MV-4-11 (cell line): ENCODE measurements at regions not wholly inside any gene's neighbourhood (a gene's known extent, or its start where the extent isn't known, plus 50 kb on each side); places are given as distances from the start of the nearest gene placed in this dataset.
"Not testable (repeated sequence)": the region's sequence is repeated elsewhere in the genome, so short reads cannot be mapped to it uniquely, and the experiment has no call there.

ENCODE experiments used
- DNase-seq: peaks from one replicate; lab custom pipeline; 2025; lab: John Stamatoyannopoulos, UW

DNA sequence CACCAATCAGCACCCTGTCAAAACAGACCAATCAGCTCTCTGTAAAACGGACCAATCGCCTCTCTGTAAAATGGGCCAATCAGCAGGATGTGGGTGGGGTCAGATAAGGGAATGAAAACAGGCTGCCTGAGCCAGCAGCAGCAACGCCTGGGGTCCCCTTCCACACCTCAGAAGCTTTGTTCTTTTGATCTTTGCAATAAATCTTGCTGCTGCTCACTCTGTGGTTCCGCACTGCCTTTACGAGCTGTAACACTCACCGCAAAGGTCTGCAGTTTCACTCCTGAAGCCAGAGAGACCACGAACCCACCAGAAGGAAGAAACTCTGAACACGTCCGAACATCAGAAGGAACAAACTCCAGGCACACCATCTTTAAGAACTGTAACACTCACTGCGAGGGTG is 251.4 kb downstream of the ZIC4 start:
- DNase-seq, result not testable (repeated sequence)

- DNase-seq, result no peak
Observed at GRCh38 chr3:147153830-147154539, 252.4 kb downstream of the ZIC4 start.

DNA sequence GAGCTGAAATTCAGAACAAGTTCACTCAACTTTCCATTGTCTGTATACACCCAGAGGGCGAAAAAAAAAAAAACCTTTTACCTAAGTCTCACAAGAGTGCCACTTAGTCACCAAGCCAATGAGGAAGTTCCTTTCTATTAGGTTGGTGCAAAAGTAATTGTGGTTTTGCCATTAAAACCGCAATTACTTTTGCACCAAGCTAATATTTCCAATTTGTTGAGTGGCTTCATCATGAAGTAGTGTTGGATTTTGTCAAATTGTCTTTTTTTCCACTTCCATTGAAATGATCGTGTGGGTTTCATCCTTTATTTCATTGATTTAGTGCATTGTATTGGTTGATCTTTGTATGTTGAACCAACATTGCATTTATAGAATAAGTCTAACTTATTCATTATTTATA is 253.9 kb downstream of the ZIC4 start:
- DNase-seq, result no peak

GRCh38 chr3:147141516-147142288 is 264.6 kb downstream of the ZIC4 start:
- no peak for DNase-seq

DNA sequence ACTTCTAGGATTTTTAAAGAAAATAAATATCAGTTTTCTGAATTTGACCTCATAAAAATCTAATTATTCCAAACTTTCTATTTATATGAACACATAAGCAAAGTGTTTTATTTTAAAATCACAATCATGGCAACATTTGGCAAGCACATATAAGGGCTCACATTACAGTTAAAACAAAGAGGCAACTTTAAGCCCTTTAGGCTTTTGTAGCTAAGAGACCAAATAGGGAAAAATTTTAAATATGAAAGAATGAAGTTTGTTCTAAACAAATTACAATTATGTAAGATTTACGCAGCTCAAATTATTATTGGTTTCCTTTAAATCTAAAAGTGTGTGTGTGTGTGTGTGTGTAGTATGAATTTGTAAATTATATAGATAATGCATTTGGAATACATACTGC is 267.0 kb downstream of the ZIC4 start:
- DNase-seq, result no peak

GRCh38 chr3:147132168-147132567 is 274.2 kb downstream of the ZIC4 start:
- DNase-seq, result no peak

- no peak for DNase-seq
Observed at GRCh38 chr3:147130461-147130860, 275.9 kb downstream of the ZIC4 start.

DNA sequence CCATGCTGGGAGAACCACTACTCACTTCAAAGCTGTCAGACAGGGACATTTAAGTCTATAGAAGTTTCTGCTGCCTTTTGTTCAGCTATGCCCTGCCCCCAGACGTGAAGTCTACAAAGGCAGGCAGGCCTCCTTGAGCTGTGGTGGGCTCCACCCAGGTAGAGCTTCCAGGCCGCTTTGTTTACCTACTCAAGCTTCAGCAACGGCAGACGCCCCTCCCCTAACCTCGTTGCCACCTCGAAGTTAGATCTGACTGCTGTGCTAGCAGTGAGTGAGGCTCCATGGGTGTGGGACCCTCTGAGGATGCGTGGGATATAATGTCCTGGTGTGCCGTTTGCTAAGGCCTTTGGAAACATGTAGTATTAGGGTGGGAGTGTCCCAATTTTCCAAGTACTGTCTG is 276.7 kb downstream of the ZIC4 start:
- no peak for DNase-seq

GRCh38 chr3:147122350-147122749 is 284.0 kb downstream of the ZIC4 start:
- DNase-seq, result no peak

DNA sequence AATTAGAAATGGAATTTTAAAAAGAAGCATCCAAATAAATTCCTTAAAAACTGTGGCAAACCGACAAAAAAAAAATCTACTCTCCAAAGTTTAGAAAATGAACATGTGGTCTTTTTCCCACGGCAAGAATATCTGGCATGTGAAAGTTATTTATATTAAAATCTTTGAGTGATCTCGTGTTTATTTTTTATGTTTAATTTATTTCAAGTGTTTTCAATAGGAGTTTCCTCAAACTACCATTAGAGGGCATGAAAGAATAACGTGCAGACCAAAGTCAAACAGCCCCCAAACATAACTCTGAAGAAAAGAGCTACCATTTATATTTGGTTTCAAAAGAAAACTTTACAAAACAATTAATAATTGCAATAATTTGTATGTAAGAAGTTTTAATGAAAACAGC is 286.4 kb downstream of the ZIC4 start:
- no peak for DNase-seq

GRCh38 chr3:147119346-147119745 is 287.0 kb downstream of the ZIC4 start:
- no peak for DNase-seq

- no peak for DNase-seq
Observed at GRCh38 chr3:147118611-147119010, 287.7 kb downstream of the ZIC4 start.

DNA sequence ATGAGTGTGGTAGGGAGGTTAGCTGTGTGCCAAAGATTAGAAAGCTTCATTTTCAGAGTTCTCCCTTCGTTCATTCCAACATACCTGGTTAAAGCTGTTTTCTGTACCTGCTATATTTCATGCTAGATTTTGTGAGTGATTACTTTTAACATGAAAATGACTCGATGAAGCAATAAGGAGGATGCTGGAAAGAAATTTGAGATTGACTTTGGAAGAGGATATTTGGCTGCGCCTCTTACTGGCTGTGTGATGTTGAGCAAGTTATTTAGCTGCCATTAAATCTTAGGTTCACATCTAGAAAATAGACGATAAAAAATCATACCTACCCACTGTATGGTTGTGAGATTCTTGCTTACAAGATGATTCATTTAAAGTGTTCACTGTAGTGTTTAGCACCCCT is 288.7 kb downstream of the ZIC4 start:
- DNase-seq, result no peak

- no peak for DNase-seq
Observed at GRCh38 chr3:147113293-147114044, 292.9 kb downstream of the ZIC4 start.

- DNase-seq, result no peak
Observed at GRCh38 chr3:147099076-147099475, 307.3 kb downstream of the ZIC4 start.

DNA sequence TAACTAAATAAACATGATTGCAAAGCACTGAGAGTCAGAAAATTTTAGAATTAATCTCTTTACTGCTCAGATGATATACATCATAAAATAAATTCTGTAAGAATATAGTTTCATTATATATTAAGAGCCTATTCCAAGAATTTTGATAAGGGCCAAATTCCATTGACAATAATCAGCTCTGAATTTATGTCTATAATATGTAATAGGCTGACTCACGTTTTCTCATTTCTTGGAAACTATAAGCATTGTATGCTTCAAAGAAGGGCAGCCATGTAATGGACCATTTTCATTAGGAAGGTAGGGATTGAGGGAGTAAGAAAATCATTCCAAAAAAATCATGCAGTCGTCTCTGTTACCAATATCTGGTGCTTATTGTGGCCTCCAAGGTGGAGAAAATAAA is 315.9 kb downstream of the ZIC4 start:
- no peak for DNase-seq

DNA sequence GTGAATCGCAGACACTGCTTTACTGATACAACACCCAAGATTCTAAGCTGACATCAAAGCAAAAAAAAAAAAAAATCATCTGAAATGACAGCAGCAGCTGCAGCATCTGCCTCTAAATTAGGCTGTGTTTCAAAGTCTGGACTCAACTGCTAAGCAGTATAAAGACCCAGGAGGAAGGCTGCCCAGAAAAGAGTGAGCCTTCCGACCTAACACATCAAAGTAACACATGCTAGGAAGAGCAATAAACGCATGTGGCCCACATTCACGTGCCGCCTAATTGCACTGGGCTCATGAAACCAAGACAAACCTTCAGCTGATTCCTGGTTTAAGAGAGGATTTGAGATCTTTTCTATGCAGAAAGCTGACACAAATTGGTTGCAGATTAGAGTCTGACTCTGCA is 317.1 kb downstream of the ZIC4 start:
- DNase-seq, result no peak

DNA sequence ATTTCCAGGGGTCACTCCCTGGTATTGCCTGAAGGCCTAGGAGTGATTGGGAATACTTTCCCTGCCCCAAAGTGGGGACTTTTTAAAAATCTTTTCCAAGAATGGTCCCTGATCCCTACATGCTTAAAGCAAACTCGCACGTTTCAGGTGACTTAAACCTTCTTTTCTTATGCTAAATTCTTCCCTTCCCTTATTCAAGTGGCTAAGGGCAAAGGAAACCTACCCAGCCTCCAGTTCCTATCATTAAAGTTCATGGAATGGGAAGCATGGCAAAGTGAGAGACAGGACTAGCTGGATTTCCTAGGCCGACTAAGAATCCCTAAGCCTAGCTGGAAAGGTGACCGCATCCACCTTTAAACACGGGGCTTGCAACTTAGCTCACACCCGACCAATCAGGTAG is 346.8 kb downstream of the ZIC4 start:
- DNase-seq, result not testable (repeated sequence)

DNA sequence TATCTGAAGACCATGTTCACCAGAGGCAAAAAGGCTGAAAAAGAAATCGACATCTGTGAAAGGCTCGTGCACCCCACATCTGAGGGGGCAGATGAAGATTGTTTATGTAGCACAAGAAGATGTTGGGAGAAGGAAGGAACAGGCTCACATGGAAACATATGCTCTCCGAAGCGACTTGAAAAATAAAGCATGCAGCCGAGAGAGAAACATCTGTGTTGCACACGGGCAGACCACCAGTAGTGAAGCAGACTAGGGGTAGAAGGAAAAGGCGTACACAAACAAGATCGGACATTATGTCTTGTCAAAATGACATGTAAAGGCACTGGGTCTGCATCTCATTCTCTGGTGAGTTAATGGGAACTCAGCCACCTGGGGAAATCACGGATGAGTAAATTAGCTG is 356.5 kb downstream of the ZIC4 start:
- DNase-seq, result no peak

DNA sequence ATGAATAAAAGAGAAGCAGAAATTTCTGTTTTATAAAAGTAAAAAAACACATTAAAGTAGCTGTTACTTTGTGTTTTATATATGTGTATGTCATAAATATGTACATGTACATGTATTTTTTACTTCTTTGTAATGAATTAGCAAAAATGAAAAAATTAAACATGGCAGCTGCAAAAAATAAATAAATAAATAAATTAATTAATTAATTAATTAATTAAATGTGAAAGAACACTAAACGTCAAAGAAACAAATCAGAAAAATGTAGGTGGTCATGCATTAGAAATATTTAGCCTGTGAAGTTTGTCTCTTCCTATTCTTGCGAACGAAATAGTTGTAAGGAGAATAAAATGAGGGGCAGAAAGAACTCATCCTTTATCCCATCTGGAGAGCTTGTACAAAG is 357.0 kb downstream of the ZIC4 start:
- no peak for DNase-seq

- DNase-seq, result no peak
Observed at GRCh38 chr3:147046916-147047315, 359.4 kb downstream of the ZIC4 start.

GRCh38 chr3:147038481-147038880 is 367.9 kb downstream of the ZIC4 start:
- no peak for DNase-seq

- no peak for DNase-seq
Observed at GRCh38 chr3:147034359-147034758, 372.0 kb downstream of the ZIC4 start.
